PC-9 (cell line): ENCODE measurements at regions not wholly inside any gene's neighbourhood (a gene's known extent, or its start where the extent isn't known, plus 50 kb on each side); places are given as distances from the start of the nearest gene placed in this dataset.

Experiments
- BruUV-seq: library from RNA; stranded (reverse); fragments of 400-500 nt; replicated peaks from 2 replicates; lab custom pipeline; 2021; lab: Mats Ljungman, UMichigan
- CTCF ChIA-PET: fragments of 300-600 bp; sonication (Branson Sonifier 250); formaldehyde crosslinking; loops from one replicate; lab custom pipeline; 2022; ENCODE audit warnings: antibody characterized with exemption; lab: Charles Lee
- POLR2A ChIA-PET: fragments of 300-600 bp; sonication (Branson Sonifier 250); formaldehyde crosslinking; loops from one replicate; lab custom pipeline; 2022; ENCODE audit warnings: antibody characterized with exemption; ENCODE audit not compliant: unreplicated experiment; lab: Charles Lee
- DNase-seq, 2 experiments: peaks; one replicate each; pipeline versions ENCODE4 v3.0.0 to v3.0.0-alpha.2; 2015 to 2022; ENCODE audit warnings: mixed read lengths in 1 of 2
- H2AFZ ChIP-seq: fragments of 200-600 bp; sonication (generic); 2 replicates; pipeline ENCODE4 v1.8.1; 2017; ENCODE audit warnings: antibody characterized with exemption
- H3F3A ChIP-seq: fragments of 200-600 bp; sonication (generic); 2 replicates; pipeline ENCODE4 v1.8.1; 2017; ENCODE audit warnings: antibody characterized with exemption, mild to moderate bottlenecking, low read depth; ENCODE audit not compliant: insufficient read depth
- H3K27ac ChIP-seq: fragments of 200-600 bp; sonication (generic); 2 replicates; pipeline ENCODE4 v1.6.1; 2016; ENCODE audit warnings: mixed run types
- H3K27me3 ChIP-seq: fragments of 200-600 bp; sonication (generic); 2 replicates; pipeline ENCODE4 v1.6.1; 2016; ENCODE audit warnings: low read depth, mixed run types; ENCODE audit not compliant: insufficient read depth
- H3K36me3 ChIP-seq: fragments of 200-600 bp; sonication (generic); 2 replicates; pipeline ENCODE4 v1.6.1; 2016; ENCODE audit warnings: low read depth, mixed run types
- H3K4me1 ChIP-seq: fragments of 200-600 bp; sonication (generic); replicated peaks from 2 replicates; pipeline ENCODE4 v1.6.1; 2016; ENCODE audit warnings: mixed run types; ENCODE audit not compliant: insufficient read depth
- H3K4me2 ChIP-seq: fragments of 200-600 bp; sonication (generic); 2 replicates; pipeline ENCODE4 v1.6.1; 2017; ENCODE audit warnings: mixed run types
- H3K4me3 ChIP-seq: fragments of 200-600 bp; sonication (generic); 2 replicates; pipeline ENCODE4 v1.6.1; 2016; ENCODE audit warnings: mixed run types
- H3K79me2 ChIP-seq: fragments of 200-600 bp; sonication (generic); 2 replicates; pipeline ENCODE4 v1.6.1; 2017; ENCODE audit warnings: low read depth, mixed run types
- H3K9me2 ChIP-seq: fragments of 200-600 bp; sonication (generic); 2 replicates; pipeline ENCODE4 v1.8.1; 2017; ENCODE audit warnings: mild to moderate bottlenecking; ENCODE audit not compliant: insufficient read depth
- H3K9me3 ChIP-seq: fragments of 200-600 bp; sonication (generic); 2 replicates; pipeline ENCODE4 v1.8.1; 2016; ENCODE audit warnings: low read depth; ENCODE audit not compliant: insufficient read depth
- H4K20me1 ChIP-seq: fragments of 200-600 bp; sonication (generic); 2 replicates; pipeline ENCODE4 v1.8.1; 2017; ENCODE audit not compliant: insufficient read depth
- EZH2 ChIP-seq: fragments of 200-600 bp; sonication (generic); IDR thresholded peaks from 2 replicates; pipeline ENCODE4 v1.8.0; 2017; ENCODE audit warnings: antibody characterized with exemption, low read depth
- intact Hi-C: fragments of 100-400 bp; cut with micrococcal nuclease; formaldehyde crosslinking; loops from one replicate; pipeline ENCODE4 v1.10.0; 2022; ENCODE audit not compliant: unreplicated experiment
- TF ChIP-seq, protein P1 (sequence below): fragments of 200-600 bp; sonication (generic); conservative IDR thresholded peaks from 2 replicates; pipeline ENCODE4 v1.6.1; 2017; ENCODE audit warnings: mixed run types, antibody characterized with exemption, mild to moderate bottlenecking, moderate library complexity

DNA sequence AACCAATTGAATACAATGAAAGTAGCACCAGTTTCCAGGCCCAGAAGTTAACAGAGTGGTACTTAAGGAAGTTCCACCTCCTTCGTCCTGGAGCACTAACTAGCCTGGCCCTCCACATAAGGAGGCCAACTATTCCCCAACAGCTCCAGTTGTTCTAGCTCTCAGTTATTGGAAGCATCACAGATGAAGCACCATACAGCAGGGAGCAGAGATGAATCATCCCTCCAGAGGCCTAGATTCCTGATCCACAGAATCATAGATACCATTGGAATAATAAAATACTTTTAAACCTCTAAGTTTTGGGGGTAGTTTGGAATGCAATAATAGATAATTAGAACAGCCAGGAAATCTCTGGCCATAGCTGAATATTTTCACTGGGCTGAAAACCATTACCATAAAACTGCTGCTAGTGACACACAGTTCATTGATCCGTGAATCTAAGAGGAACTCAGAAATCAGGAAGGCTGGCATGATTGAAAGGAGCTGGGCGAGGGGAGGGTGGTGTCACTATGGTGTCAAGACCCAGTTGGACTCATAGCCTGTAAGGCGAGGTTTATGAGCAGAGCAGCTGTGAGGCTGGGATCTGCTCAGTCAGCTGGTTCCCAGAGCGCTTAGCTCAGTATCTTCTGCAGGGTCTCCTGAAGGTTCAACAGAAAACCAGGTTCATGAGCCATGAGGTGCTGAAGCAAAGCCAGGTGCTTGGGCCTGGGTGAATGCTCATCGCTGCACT, 371.4 kb upstream of the TMTC1 start:
- H3F3A ChIP-seq = no peaks in the 10 kb centered on the region

DNA sequence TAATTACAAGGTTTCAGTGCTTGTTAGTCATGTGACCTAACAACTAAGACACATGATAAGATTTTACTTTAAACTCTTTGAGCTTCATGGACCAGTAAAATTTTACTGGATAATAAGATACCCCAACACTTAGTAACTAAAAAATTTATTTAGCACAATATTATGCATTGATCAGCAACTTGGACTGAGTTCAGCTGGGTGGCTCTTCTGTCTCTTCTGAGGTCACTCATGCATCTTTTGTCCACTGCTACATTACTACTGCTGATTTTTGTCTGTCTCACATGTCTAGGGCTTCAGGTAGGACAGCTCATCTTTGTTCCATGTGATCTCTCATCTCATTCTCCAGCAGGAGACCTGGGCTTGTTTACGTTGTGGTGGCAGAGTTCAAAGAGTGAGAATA, 370.2 kb upstream of the TMTC1 start:
- Histone ChIP-seq H3K9me3 (no peaks in the 10 kb centered on the region), H3K4me1 (no peaks in the 10 kb centered on the region), H3F3A (no peaks in the 10 kb centered on the region), H4K20me1 (no peaks in the 10 kb centered on the region), H3K9me2 (no peaks in the 10 kb centered on the region), H3K79me2 (no peaks in the 10 kb centered on the region), H3K36me3 (no peaks in the 10 kb centered on the region), H3K4me3 (no peak overlapping the region), H3K4me2 (no peak overlapping the region), H3K27me3 (no peaks in the 10 kb centered on the region), H3K27ac (no peak overlapping the region), H2AFZ (no peak overlapping the region)
- TF ChIP-seq EZH2 = no peak
- no TSS peak for BruUV-seq
- POLR2A ChIA-PET = interaction anchor here (0.6 to 0.7 kb wide), 2 partner anchors 348 to 521 kb away, joined by 6 to 7 read pairs; no protein-coding TSS in a partner anchor
- CTCF ChIA-PET = no interaction called here
- intact Hi-C loops = no loop called here
- no peak for DNase-seq

More for the DNA sequence above, 371.4 kb upstream of the TMTC1 start:
- H4K20me1 ChIP-seq = no peaks in the 10 kb centered on the region
- no peaks in the 10 kb centered on the region for H3K9me3 ChIP-seq
- no peak for DNase-seq
- H3K79me2 ChIP-seq = no peaks in the 10 kb centered on the region
- BruUV-seq = no TSS peak
- no peak overlapping the region for H3K4me3 ChIP-seq
- ChIA-PET CTCF (no interaction called here), POLR2A (interaction anchor here (0.7 kb wide), 1 partner anchor 346 kb away, joined by 7 read pairs; no protein-coding TSS in a partner anchor)
- no peak for TF ChIP-seq EZH2
- TF ChIP-seq, protein P1, sequence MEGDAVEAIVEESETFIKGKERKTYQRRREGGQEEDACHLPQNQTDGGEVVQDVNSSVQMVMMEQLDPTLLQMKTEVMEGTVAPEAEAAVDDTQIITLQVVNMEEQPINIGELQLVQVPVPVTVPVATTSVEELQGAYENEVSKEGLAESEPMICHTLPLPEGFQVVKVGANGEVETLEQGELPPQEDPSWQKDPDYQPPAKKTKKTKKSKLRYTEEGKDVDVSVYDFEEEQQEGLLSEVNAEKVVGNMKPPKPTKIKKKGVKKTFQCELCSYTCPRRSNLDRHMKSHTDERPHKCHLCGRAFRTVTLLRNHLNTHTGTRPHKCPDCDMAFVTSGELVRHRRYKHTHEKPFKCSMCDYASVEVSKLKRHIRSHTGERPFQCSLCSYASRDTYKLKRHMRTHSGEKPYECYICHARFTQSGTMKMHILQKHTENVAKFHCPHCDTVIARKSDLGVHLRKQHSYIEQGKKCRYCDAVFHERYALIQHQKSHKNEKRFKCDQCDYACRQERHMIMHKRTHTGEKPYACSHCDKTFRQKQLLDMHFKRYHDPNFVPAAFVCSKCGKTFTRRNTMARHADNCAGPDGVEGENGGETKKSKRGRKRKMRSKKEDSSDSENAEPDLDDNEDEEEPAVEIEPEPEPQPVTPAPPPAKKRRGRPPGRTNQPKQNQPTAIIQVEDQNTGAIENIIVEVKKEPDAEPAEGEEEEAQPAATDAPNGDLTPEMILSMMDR = no peak
- H2AFZ ChIP-seq = no peak overlapping the region
- no peaks in the 10 kb centered on the region for H3K4me1 ChIP-seq
- no peak overlapping the region for H3K4me2 ChIP-seq
- no peaks in the 10 kb centered on the region for H3K36me3 ChIP-seq
- intact Hi-C loops = no loop called here
- H3K27me3 ChIP-seq = no peaks in the 10 kb centered on the region
- no peaks in the 10 kb centered on the region for H3K9me2 ChIP-seq
- no peak overlapping the region for H3K27ac ChIP-seq

DNA sequence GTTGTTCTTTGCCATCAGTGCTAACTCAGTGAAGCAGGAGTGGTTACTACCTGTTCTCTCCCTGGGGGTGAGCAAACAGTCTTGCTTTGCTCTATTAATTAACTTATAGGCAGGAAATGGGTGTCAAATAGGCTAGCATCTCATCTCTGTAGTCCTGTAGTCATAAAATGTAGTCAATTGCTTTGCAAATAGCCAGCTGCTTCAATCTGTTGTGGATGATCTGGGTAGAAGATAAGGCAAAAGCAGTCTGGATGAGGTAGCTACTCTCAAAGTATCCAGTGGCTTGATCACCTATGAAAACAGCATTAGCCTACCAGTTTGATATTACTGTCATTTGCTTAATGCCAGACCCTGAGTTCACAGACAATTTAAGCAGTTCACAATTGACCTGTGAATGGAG, 369.0 kb upstream of the TMTC1 start:
- H4K20me1 ChIP-seq = no peaks in the 10 kb centered on the region
- no TSS peak for BruUV-seq
- TF ChIP-seq EZH2 = no peak
- TF ChIP-seq, protein P1 = no peak

DNA sequence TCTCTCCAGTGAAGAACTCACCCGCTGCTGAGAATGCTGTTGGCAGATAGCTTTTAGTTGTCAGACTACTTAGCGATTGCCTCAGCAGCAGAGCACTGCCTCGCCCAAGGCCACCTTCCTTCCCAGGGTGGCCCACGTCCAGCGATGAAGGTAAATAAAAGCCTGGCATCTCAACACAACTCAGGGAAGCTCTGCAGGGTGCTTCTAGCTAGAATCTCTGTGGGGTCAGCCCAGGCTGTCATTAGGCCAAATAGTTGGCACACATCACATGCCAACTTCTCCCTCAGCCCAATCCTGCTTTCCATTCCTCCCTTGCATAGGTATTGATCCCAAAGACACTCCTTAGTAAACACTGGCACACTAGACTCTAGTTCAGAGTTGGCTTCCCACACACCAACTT, 368.1 kb upstream of the TMTC1 start:
- intact Hi-C loops = no loop called here
- Histone ChIP-seq H2AFZ (no peak overlapping the region), H3K36me3 (no peaks in the 10 kb centered on the region), H3K79me2 (no peaks in the 10 kb centered on the region), H3K9me2 (no peaks in the 10 kb centered on the region), H3K27me3 (no peaks in the 10 kb centered on the region), H3K4me1 (no peaks in the 10 kb centered on the region), H3F3A (no peaks in the 10 kb centered on the region), H3K4me3 (no peak overlapping the region), H3K27ac (no peak overlapping the region), H3K9me3 (no peaks in the 10 kb centered on the region), H4K20me1 (no peaks in the 10 kb centered on the region), H3K4me2 (no peak overlapping the region)
- DNase-seq = no peak
- BruUV-seq = no TSS peak
- CTCF ChIA-PET = no interaction called here
- POLR2A ChIA-PET = no interaction called here
- TF ChIP-seq EZH2 = no peak
- TF ChIP-seq, protein P1 = no peak

More for the DNA sequence above, 369.0 kb upstream of the TMTC1 start:
- Histone ChIP-seq H3F3A (no peaks in the 10 kb centered on the region), H3K4me1 (no peaks in the 10 kb centered on the region), H3K27me3 (no peaks in the 10 kb centered on the region), H3K9me3 (no peaks in the 10 kb centered on the region), H2AFZ (no peak overlapping the region), H3K36me3 (no peaks in the 10 kb centered on the region), H3K27ac (no peak overlapping the region), H3K79me2 (no peaks in the 10 kb centered on the region), H3K4me3 (no peak overlapping the region), H3K9me2 (no peaks in the 10 kb centered on the region), H3K4me2 (no peak overlapping the region)
- ChIA-PET CTCF (no interaction called here), POLR2A (no interaction called here)
- intact Hi-C loops = no loop called here
- no peak for DNase-seq
